ENCODE measurements at regions not wholly inside any gene's neighbourhood (a gene's known extent, or its start where the extent isn't known, plus 50 kb on each side); places are given as distances from the start of the nearest gene placed in this dataset.

DNA sequence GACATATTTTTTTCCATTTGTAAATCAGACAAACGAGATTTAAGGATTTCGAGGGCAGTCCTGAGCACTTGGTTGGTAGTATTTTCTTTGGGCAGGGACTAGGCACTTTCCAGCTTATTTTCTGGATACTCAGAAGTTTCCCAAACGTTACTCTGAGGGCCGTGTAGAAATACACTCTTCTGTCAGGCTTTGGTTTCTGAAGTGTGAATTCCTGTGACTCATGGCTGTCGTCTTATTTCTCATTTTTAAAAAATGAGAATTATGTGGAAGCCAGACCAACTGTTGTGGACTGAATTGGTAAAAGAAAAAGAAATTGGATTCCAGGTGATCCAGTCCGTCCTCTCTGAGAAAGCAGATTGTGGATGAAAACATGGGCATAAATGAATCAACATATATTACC, 658.6 kb upstream of the FANCL start:
- Histone ChIP-seq H3K27me3 (no peaks in the 10 kb centered on the region), H3K36me3 (no peaks in the 10 kb centered on the region), H3K27ac (no peak overlapping the region), H3K4me3 (no peak overlapping the region), H3K4me1 (no peaks in the 10 kb centered on the region), H3K9me3 (no peaks in the 10 kb centered on the region), H3K9ac (ENCODE audit: low read depth in 2 of 2, low read length in 2 of 2) (no peak overlapping the region)
- intact Hi-C loops (cut with DNase I): no loop called here
- TF ChIP-seq, protein P1, sequence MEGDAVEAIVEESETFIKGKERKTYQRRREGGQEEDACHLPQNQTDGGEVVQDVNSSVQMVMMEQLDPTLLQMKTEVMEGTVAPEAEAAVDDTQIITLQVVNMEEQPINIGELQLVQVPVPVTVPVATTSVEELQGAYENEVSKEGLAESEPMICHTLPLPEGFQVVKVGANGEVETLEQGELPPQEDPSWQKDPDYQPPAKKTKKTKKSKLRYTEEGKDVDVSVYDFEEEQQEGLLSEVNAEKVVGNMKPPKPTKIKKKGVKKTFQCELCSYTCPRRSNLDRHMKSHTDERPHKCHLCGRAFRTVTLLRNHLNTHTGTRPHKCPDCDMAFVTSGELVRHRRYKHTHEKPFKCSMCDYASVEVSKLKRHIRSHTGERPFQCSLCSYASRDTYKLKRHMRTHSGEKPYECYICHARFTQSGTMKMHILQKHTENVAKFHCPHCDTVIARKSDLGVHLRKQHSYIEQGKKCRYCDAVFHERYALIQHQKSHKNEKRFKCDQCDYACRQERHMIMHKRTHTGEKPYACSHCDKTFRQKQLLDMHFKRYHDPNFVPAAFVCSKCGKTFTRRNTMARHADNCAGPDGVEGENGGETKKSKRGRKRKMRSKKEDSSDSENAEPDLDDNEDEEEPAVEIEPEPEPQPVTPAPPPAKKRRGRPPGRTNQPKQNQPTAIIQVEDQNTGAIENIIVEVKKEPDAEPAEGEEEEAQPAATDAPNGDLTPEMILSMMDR (IDR thresholded peaks at IDR 0.05): no peak
- no peak for DNase-seq

GRCh38 chr2:58896638-58897037, 655.5 kb upstream of the FANCL start:
- Histone ChIP-seq H3K36me3 (no peaks in the 10 kb centered on the region), H3K4me1 (no peaks in the 10 kb centered on the region), H3K9me3 (no peaks in the 10 kb centered on the region), H3K4me3 (no peak overlapping the region), H3K27ac (no peak overlapping the region), H3K9ac (ENCODE audit: low read depth in 2 of 2, low read length in 2 of 2) (no peak overlapping the region), H3K27me3 (no peaks in the 10 kb centered on the region)
- TF ChIP-seq, protein P1 (IDR thresholded peaks at IDR 0.05): no peak
- intact Hi-C loops (cut with DNase I): no loop called here
- DNase-seq: no peak

DNA sequence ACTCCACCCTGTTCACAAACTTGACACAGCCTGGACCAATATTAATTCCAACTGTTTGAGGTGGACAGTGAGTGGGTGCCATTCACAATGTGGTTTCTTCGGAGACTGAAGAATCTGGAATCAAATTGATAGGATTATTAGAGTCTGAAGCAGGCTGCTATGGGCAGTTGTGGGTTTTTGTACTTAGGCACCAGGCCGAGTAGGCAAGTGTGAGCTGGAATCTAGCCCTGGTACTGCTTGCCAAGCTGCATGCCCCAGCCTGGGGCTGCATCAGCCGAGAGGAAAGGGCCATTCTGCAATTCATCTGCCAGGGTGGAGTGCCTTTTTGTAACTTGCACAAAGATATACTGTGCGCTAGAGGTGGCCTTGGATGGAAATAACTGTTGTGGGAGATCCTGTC, 654.7 kb upstream of the FANCL start:
- no peak overlapping the region for H3K4me3 ChIP-seq
- H3K36me3 ChIP-seq: no peaks in the 10 kb centered on the region
- no peaks in the 10 kb centered on the region for H3K9me3 ChIP-seq
- no peaks in the 10 kb centered on the region for H3K4me1 ChIP-seq
- no peak for DNase-seq
- TF ChIP-seq, protein P1 (IDR thresholded peaks at IDR 0.05): no peak
- intact Hi-C loops (cut with DNase I): no loop called here
- no peaks in the 10 kb centered on the region for H3K27me3 ChIP-seq
- no peak overlapping the region for H3K9ac ChIP-seq (ENCODE audit: low read depth in 2 of 2, low read length in 2 of 2)
- no peak overlapping the region for H3K27ac ChIP-seq

- no peaks in the 10 kb centered on the region for H3K36me3 ChIP-seq
Observed at GRCh38 chr2:58893656-58894351, 652.7 kb upstream of the FANCL start.

GRCh38 chr2:58891828-58892377, 650.8 kb upstream of the FANCL start:
- H3K4me1 ChIP-seq: no peaks in the 10 kb centered on the region
- TF ChIP-seq, protein P1 (IDR thresholded peaks at IDR 0.05): no peak
- H3K27me3 ChIP-seq: no peaks in the 10 kb centered on the region
- no peak for DNase-seq
- H3K9me3 ChIP-seq: no peaks in the 10 kb centered on the region
- intact Hi-C loops (cut with DNase I): no loop called here
- no peak overlapping the region for H3K27ac ChIP-seq
- no peak overlapping the region for H3K9ac ChIP-seq (ENCODE audit: low read depth in 2 of 2, low read length in 2 of 2)
- H3K36me3 ChIP-seq: no peaks in the 10 kb centered on the region
- H3K4me3 ChIP-seq: no peak overlapping the region

More at GRCh38 chr2:58893656-58894351, 652.7 kb upstream of the FANCL start:
- no peak overlapping the region for H3K9ac ChIP-seq (ENCODE audit: low read depth in 2 of 2, low read length in 2 of 2)
- intact Hi-C loops (cut with DNase I): no loop called here
- H3K9me3 ChIP-seq: no peaks in the 10 kb centered on the region
- no peaks in the 10 kb centered on the region for H3K4me1 ChIP-seq
- no peak overlapping the region for H3K4me3 ChIP-seq
- DNase-seq: no peak
- TF ChIP-seq, protein P1 (IDR thresholded peaks at IDR 0.05): no peak
- H3K27me3 ChIP-seq: no peaks in the 10 kb centered on the region
- H3K27ac ChIP-seq: no peak overlapping the region
